NCI-H226 (cell line): ENCODE measurements at regions not wholly inside any gene's neighbourhood (a gene's known extent, or its start where the extent isn't known, plus 50 kb on each side); places are given as distances from the start of the nearest gene placed in this dataset.
"Not testable (repeated sequence)": the region's sequence is repeated elsewhere in the genome, so short reads cannot be mapped to it uniquely, and the experiment has no call there.

ENCODE experiments used
- DNase-seq: peaks from one replicate; pipeline ENCODE4 v3.0.0-alpha.2; 2015

GRCh38 chr3:35067750-35068149 is 571.6 kb upstream of the ARPP21 start:
- no peak for DNase-seq

GRCh38 chr3:35070088-35070487 is 569.2 kb upstream of the ARPP21 start:
- no peak for DNase-seq

GRCh38 chr3:35071772-35072171 is 567.6 kb upstream of the ARPP21 start:
- DNase-seq = no peak

GRCh38 chr3:35078780-35079179 is 560.5 kb upstream of the ARPP21 start:
- DNase-seq = no peak

GRCh38 chr3:35079403-35079802 is 559.9 kb upstream of the ARPP21 start:
- no peak for DNase-seq

- DNase-seq = no peak
Measured at GRCh38 chr3:35081899-35082298, 557.4 kb upstream of the ARPP21 start.

GRCh38 chr3:35088943-35089342 is 550.4 kb upstream of the ARPP21 start:
- DNase-seq = no peak

- no peak for DNase-seq
Measured at GRCh38 chr3:35114686-35115085, 524.6 kb upstream of the ARPP21 start.

GRCh38 chr3:35120026-35120425 is 519.3 kb upstream of the ARPP21 start:
- no peak for DNase-seq

- DNase-seq = no peak
Measured at GRCh38 chr3:35137612-35138011, 501.7 kb upstream of the ARPP21 start.

GRCh38 chr3:35141406-35141805 is 497.9 kb upstream of the ARPP21 start:
- no peak for DNase-seq

- no peak for DNase-seq
Measured at GRCh38 chr3:35144011-35144410, 495.3 kb upstream of the ARPP21 start.

- not testable (repeated sequence) for DNase-seq
Measured at GRCh38 chr3:35146256-35147035, 492.9 kb upstream of the ARPP21 start.

GRCh38 chr3:35183927-35184675 is 455.2 kb upstream of the ARPP21 start:
- DNase-seq = no peak

- DNase-seq = no peak
Measured at GRCh38 chr3:35184775-35185174, 454.6 kb upstream of the ARPP21 start.

GRCh38 chr3:35187908-35188307 is 451.4 kb upstream of the ARPP21 start:
- DNase-seq = no peak

GRCh38 chr3:35194666-35195065 is 444.7 kb upstream of the ARPP21 start:
- no peak for DNase-seq

- DNase-seq = no peak
Measured at GRCh38 chr3:35198857-35199256, 440.5 kb upstream of the ARPP21 start.

- no peak for DNase-seq
Measured at GRCh38 chr3:35200056-35200455, 439.3 kb upstream of the ARPP21 start.

GRCh38 chr3:35201211-35201610 is 438.1 kb upstream of the ARPP21 start:
- DNase-seq = no peak

GRCh38 chr3:35215525-35216500 is 423.5 kb upstream of the ARPP21 start:
- no peak for DNase-seq

GRCh38 chr3:35216501-35217266 is 422.6 kb upstream of the ARPP21 start:
- DNase-seq = no peak
